HepG2 (cell line): ENCODE measurements at regions not wholly inside any gene's neighbourhood (a gene's known extent, or its start where the extent isn't known, plus 50 kb on each side); places are given as distances from the start of the nearest gene placed in this dataset.

Source experiments
- ATAC-seq: fragments of 200-7000 bp; cut with Tn5 transposase; 3 replicates; pipeline ENCODE4 v1.9.1; 2020; ENCODE audit warnings: mild to moderate bottlenecking, moderate library complexity
- BruUV-seq: library from RNA; stranded (reverse); fragments of 400-500 nt; replicated peaks from 2 replicates; lab custom pipeline; 2021; lab: Mats Ljungman, UMichigan
- CTCF ChIA-PET: fragments of 300-600 bp; formaldehyde crosslinking; extraction: SDS; loops from one replicate; lab custom pipeline; 2021; ENCODE audit warnings: low total read pairs, inconsistent platforms, low intra/inter-chr PET ratio; lab: Yijun Ruan, JAX
- POLR2A ChIA-PET: fragments of 350-600 bp; sonication (Branson Sonifier 250); formaldehyde crosslinking; loops from one replicate; lab custom pipeline; 2020; ENCODE audit warnings: antibody characterized with exemption, inconsistent platforms; lab: Yijun Ruan, JAX
- DNase-seq: peaks from one replicate; pipeline ENCODE4 v3.0.0-alpha.2; 2015; ENCODE audit warnings: low spot score
- FAIRE-seq: peaks from 3 replicates; lab custom pipeline; 2011; peaks lifted over from hg19 to GRCh38; lab: Jason Lieb, UNC
- H2AFZ ChIP-seq: one replicate; pipeline ENCODE4 v1.6.1; 2011; ENCODE audit warnings: low read length, inconsistent platforms
- H3K27ac ChIP-seq: fragments of 300-600 bp; 3 replicates; pipeline ENCODE4 v1.8.0; 2011; ENCODE audit warnings: mixed run types, mild to moderate bottlenecking, mixed read lengths, low read length, inconsistent platforms; ENCODE audit not compliant: insufficient read depth; ENCODE audit errors: extremely low read length
- H3K27me3 ChIP-seq, 2 experiments: fragments of 200-600 bp in 1 of 2; 2 replicates in 1 of 2; 3 replicates in 1 of 2; pipeline versions ENCODE4 v1.6.0 to v1.8.0; 2011; ENCODE audit warnings: low read length in 2 of 2, mild to moderate bottlenecking in 2 of 2, moderate library complexity in 2 of 2, inconsistent platforms in 1 of 2; ENCODE audit not compliant: insufficient read depth in 2 of 2, control insufficient read depth in 1 of 2
- H3K36me3 ChIP-seq, 2 experiments: fragments of 200-600 bp in 1 of 2; replicated peaks in 1 of 2; 2 replicates in 1 of 2; 3 replicates in 1 of 2; pipeline versions ENCODE4 v1.5.1 to v1.8.0; 2011; ENCODE audit warnings: low read length in 2 of 2, inconsistent platforms in 1 of 2; ENCODE audit not compliant: insufficient read depth in 2 of 2, control insufficient read depth in 1 of 2
- H3K4me1 ChIP-seq: 2 replicates; pipeline ENCODE4 v1.5.1; 2012; ENCODE audit warnings: low read length, inconsistent platforms; ENCODE audit not compliant: insufficient read depth
- H3K4me2 ChIP-seq: 2 replicates; pipeline ENCODE4 v1.6.0; 2011; ENCODE audit warnings: low read depth, low read length, inconsistent platforms
- H3K4me3 ChIP-seq, 3 experiments: fragments of 200-600 bp in 1 of 3; sonication (generic), shearing (Covaris generic) in 1 of 3; replicated peaks in 1 of 3; 2 replicates each; pipeline ENCODE4 v1.5.1; 2011 to 2016; ENCODE audit warnings: low read length in 3 of 3, inconsistent platforms in 2 of 3, low read depth in 2 of 3, mild to moderate bottlenecking in 2 of 3, control low read depth in 1 of 3, mixed read lengths in 1 of 3; ENCODE audit not compliant: insufficient read depth in 1 of 3
- H3K79me2 ChIP-seq: one replicate; pipeline ENCODE4 v1.6.1; 2011; ENCODE audit warnings: low read length, inconsistent platforms; ENCODE audit not compliant: insufficient read depth
- H3K9ac ChIP-seq: 2 replicates; pipeline ENCODE4 v1.6.0; 2011; ENCODE audit warnings: mild to moderate bottlenecking, low read depth, low read length, inconsistent platforms; ENCODE audit not compliant: insufficient read depth
- H3K9me3 ChIP-seq: 2 replicates; pipeline ENCODE4 v1.5.1; 2012; ENCODE audit warnings: mild to moderate bottlenecking, low read length
- H4K20me1 ChIP-seq: 2 replicates; pipeline ENCODE4 v1.6.0; 2011; ENCODE audit warnings: inconsistent platforms, mild to moderate bottlenecking, low read length, moderate library complexity; ENCODE audit not compliant: insufficient read depth
- HIVEP1 ChIP-seq: sonication (generic); formaldehyde crosslinking; IDR thresholded peaks from 2 replicates; pipeline ENCODE4 v1.4.0; 2020; ENCODE audit warnings: mild to moderate bottlenecking, missing genetic modification reagents
- KLF9 ChIP-seq: IDR thresholded peaks from 2 replicates; pipeline ENCODE4 v1.6.1; 2016; ENCODE audit warnings: low read depth
- KMT2A ChIP-seq: sonication (generic); formaldehyde crosslinking; IDR thresholded peaks from 2 replicates; pipeline ENCODE4 v1.4.0; 2020; ENCODE audit warnings: missing genetic modification reagents
- NCOR1 ChIP-seq: fragments of 200-600 bp; sonication (generic); IDR thresholded peaks from 2 replicates; pipeline ENCODE4 v1.7.0; 2017; ENCODE audit warnings: antibody characterized with exemption, low read length, borderline replicate concordance
- PRDM4 ChIP-seq: sonication (generic); formaldehyde crosslinking; IDR thresholded peaks from 2 replicates; pipeline ENCODE4 v1.9.0; 2021; ENCODE audit warnings: missing genetic modification reagents, borderline replicate concordance
- RORA ChIP-seq: sonication (generic); formaldehyde crosslinking; IDR thresholded peaks from 2 replicates; pipeline ENCODE4 v1.5.0; 2020; ENCODE audit warnings: mild to moderate bottlenecking, missing genetic modification reagents, moderate library complexity
- SKIL ChIP-seq: sonication (generic); formaldehyde crosslinking; IDR thresholded peaks from 2 replicates; pipeline ENCODE4 v1.8.0; 2022; ENCODE audit warnings: missing genetic modification reagents, mild to moderate bottlenecking, moderate library complexity, borderline replicate concordance
- SP4 ChIP-seq: sonication (generic); formaldehyde crosslinking; IDR thresholded peaks from 2 replicates; pipeline ENCODE4 v1.8.1; 2023; ENCODE audit warnings: mild to moderate bottlenecking, missing genetic modification reagents
- TRIM24 ChIP-seq: sonication (generic); formaldehyde crosslinking; IDR thresholded peaks from 2 replicates; pipeline ENCODE4 v1.8.0; 2022; ENCODE audit warnings: mild to moderate bottlenecking, missing genetic modification reagents
- ZNF24 ChIP-seq: fragments of 450-650 bp; IDR thresholded peaks from 2 replicates; pipeline ENCODE4 v1.6.1; 2017; ENCODE audit warnings: antibody characterized with exemption, mild to moderate bottlenecking
- ZNF576 ChIP-seq: sonication (generic); formaldehyde crosslinking; IDR thresholded peaks from 2 replicates; pipeline ENCODE4 v1.4.0; 2020; ENCODE audit warnings: mild to moderate bottlenecking, missing genetic modification reagents
- WGBS: methylation state at CpG from one replicate; pipeline ENCODE4 v1.1.6; 2017; ENCODE audit warnings: low lambda C conversion rate; 5-methylcytosine and 5-hydroxymethylcytosine counted together
- in situ Hi-C: cut with HindIII; loops from 2 replicates; pipeline ENCODE4 v1.10.0; 2017; ENCODE audit warnings: low pct_unique_long_range_greater_than_20kb; ENCODE audit not compliant: extremely low pct_ligation_motif_present
- intact Hi-C: fragments of 100-400 bp; cut with micrococcal nuclease; formaldehyde crosslinking; loops from one replicate; pipeline ENCODE4 v1.10.0; 2022; ENCODE audit not compliant: unreplicated experiment

GRCh38 chrX:9158611-9159010 is 124.7 kb upstream of the FAM9B start:
- no peaks in the 10 kb centered on the region for H3K79me2 ChIP-seq
- no peak overlapping the region for H3K4me2 ChIP-seq
- H3K27ac ChIP-seq = no peak overlapping the region
- in situ Hi-C loops (no loop called here), intact Hi-C loops (no loop called here)
- ATAC-seq (no peak), FAIRE-seq (no peak), DNase-seq (no peak)
- ChIA-PET POLR2A (no interaction called here), CTCF (no interaction called here)
- no peaks in the 10 kb centered on the region for H3K36me3 ChIP-seq
- no TSS peak for BruUV-seq
- H3K4me1 ChIP-seq = no peaks in the 10 kb centered on the region
- no peaks in the 10 kb centered on the region for H3K27me3 ChIP-seq
- H2AFZ ChIP-seq = no peak overlapping the region
- no peaks in the 10 kb centered on the region for H3K9me3 ChIP-seq
- no peak overlapping the region for H3K9ac ChIP-seq
- TF ChIP-seq TRIM24 = no peak
- TF ChIP-seq NCOR1 = no peak
- no peak for TF ChIP-seq KLF9 (CRISPR knock-in tag)
- TF ChIP-seq SKIL (CRISPR knock-in tag) = no peak
- no peak for TF ChIP-seq RORA (CRISPR knock-in tag)
- TF ChIP-seq SP4 = no peak
- TF ChIP-seq ZNF24 = no peak
- TF ChIP-seq KMT2A (CRISPR knock-in tag) = no peak
- no peak for TF ChIP-seq ZNF576 (CRISPR knock-in tag)
- TF ChIP-seq HIVEP1 (CRISPR knock-in tag) = no peak
- TF ChIP-seq PRDM4 (CRISPR knock-in tag) = no peak
- WGBS = 5% methylated on average over 7 of the region's 7 CpGs
- no peaks in the 10 kb centered on the region for H4K20me1 ChIP-seq
- H3K4me3 ChIP-seq = no peak overlapping the region
